H9 (cell line): ENCODE measurements at regions not wholly inside any gene's neighbourhood (a gene's known extent, or its start where the extent isn't known, plus 50 kb on each side); places are given as distances from the start of the nearest gene placed in this dataset.
"Not testable (repeated sequence)": the region's sequence is repeated elsewhere in the genome, so short reads cannot be mapped to it uniquely, and the experiment has no call there.

Experiments
- DNase-seq: peaks from one replicate; pipeline ENCODE4 v3.0.0-alpha.2; 2017
- H2AFZ ChIP-seq: one replicate; pipeline ENCODE4 v1.6.1; 2013; ENCODE audit warnings: mild to moderate bottlenecking, low read length, control low read depth, moderate library complexity
- H2AK5ac ChIP-seq: 2 replicates; pipeline ENCODE4 v1.6.1; 2013; ENCODE audit warnings: low read length, control low read depth, mixed read lengths; ENCODE audit not compliant: insufficient read length
- H2BK120ac ChIP-seq: one replicate; pipeline ENCODE4 v1.6.1; 2013; ENCODE audit warnings: low read depth, mild to moderate bottlenecking, low read length, control low read depth, inconsistent platforms; ENCODE audit not compliant: poor library complexity, severe bottlenecking
- H2BK12ac ChIP-seq: 2 replicates; pipeline ENCODE4 v1.6.1; 2013; ENCODE audit warnings: low read length, control low read depth, mixed read lengths, low read depth; ENCODE audit not compliant: insufficient read length
- H2BK15ac ChIP-seq: 2 replicates; pipeline ENCODE4 v1.6.1; 2013; ENCODE audit warnings: low read depth, low read length, control low read depth
- H2BK20ac ChIP-seq: one replicate; pipeline ENCODE4 v1.6.1; 2013; ENCODE audit warnings: low read depth, mild to moderate bottlenecking, low read length, control low read depth, inconsistent platforms; ENCODE audit not compliant: poor library complexity, severe bottlenecking
- H2BK5ac ChIP-seq: 2 replicates; pipeline ENCODE4 v1.6.1; 2013; ENCODE audit warnings: low read length, control low read depth, mixed read lengths; ENCODE audit not compliant: insufficient read length
- H3K14ac ChIP-seq: 2 replicates; pipeline ENCODE4 v1.6.1; 2013; ENCODE audit warnings: low read length, control low read depth; ENCODE audit not compliant: insufficient read depth
- H3K18ac ChIP-seq: 2 replicates; pipeline ENCODE4 v1.6.1; 2013; ENCODE audit warnings: low read depth, mild to moderate bottlenecking, mixed read lengths, low read length, control low read depth; ENCODE audit not compliant: insufficient read length
- H3K23ac ChIP-seq: 2 replicates; pipeline ENCODE4 v1.6.1; 2013; ENCODE audit warnings: low read length, control low read depth, mixed read lengths, low read depth; ENCODE audit not compliant: insufficient read length
- H3K23me2 ChIP-seq: 2 replicates; pipeline ENCODE4 v1.6.1; 2013; ENCODE audit warnings: low read depth, mild to moderate bottlenecking, mixed read lengths, low read length, control low read depth; ENCODE audit not compliant: insufficient read length, poor library complexity, severe bottlenecking
- H3K27ac ChIP-seq: 2 replicates; pipeline ENCODE4 v1.5.1; 2013; ENCODE audit warnings: low read length, control low read depth, mixed read lengths, low read depth; ENCODE audit not compliant: insufficient read length
- H3K27me3 ChIP-seq: 2 replicates; pipeline ENCODE4 v1.6.1; 2013; ENCODE audit warnings: low read length, control low read depth, inconsistent platforms; ENCODE audit not compliant: insufficient read depth
- H3K4ac ChIP-seq: 2 replicates; pipeline ENCODE4 v1.6.1; 2013; ENCODE audit warnings: low read depth, mild to moderate bottlenecking, control low read depth, inconsistent platforms, low read length, moderate library complexity
- H3K4me1 ChIP-seq: 2 replicates; pipeline ENCODE4 v1.6.1; 2013; ENCODE audit warnings: low read length, control low read depth, inconsistent platforms; ENCODE audit not compliant: insufficient read depth
- H3K4me2 ChIP-seq: 2 replicates; pipeline ENCODE4 v1.6.1; 2013; ENCODE audit warnings: low read length, control low read depth, mixed read lengths; ENCODE audit not compliant: insufficient read length, insufficient read depth
- H3K56ac ChIP-seq: 2 replicates; pipeline ENCODE4 v1.6.1; 2013; ENCODE audit warnings: low read depth, mild to moderate bottlenecking, mixed read lengths, low read length, control low read depth; ENCODE audit not compliant: insufficient read length
- H3K79me1 ChIP-seq: 2 replicates; pipeline ENCODE4 v1.6.1; 2013; ENCODE audit warnings: low read depth, mild to moderate bottlenecking, moderate library complexity, low read length, control low read depth, inconsistent platforms; ENCODE audit not compliant: insufficient read depth, poor library complexity, severe bottlenecking
- H3K79me2 ChIP-seq: 2 replicates; pipeline ENCODE4 v1.6.1; 2013; ENCODE audit warnings: low read length, control low read depth, inconsistent platforms; ENCODE audit not compliant: insufficient read depth
- H3K9ac ChIP-seq: 2 replicates; pipeline ENCODE4 v1.6.1; 2013; ENCODE audit warnings: low read length, control low read depth, mixed read lengths; ENCODE audit not compliant: insufficient read length; ENCODE audit errors: extremely low read depth
- H3K9me3 ChIP-seq: one replicate; pipeline ENCODE4 v1.6.1; 2013; ENCODE audit warnings: low read depth, low read length, inconsistent platforms; ENCODE audit not compliant: control insufficient read depth
- H3T11ph ChIP-seq: one replicate; pipeline ENCODE4 v1.6.1; 2013; ENCODE audit warnings: mild to moderate bottlenecking, low read length, control low read depth, inconsistent platforms
- H4K20me1 ChIP-seq: one replicate; pipeline ENCODE4 v1.6.1; 2013; ENCODE audit not compliant: control insufficient read depth, insufficient read length, insufficient read depth
- H4K5ac ChIP-seq: 2 replicates; pipeline ENCODE4 v1.6.1; 2013; ENCODE audit warnings: low read depth, mild to moderate bottlenecking, mixed read lengths, low read length, control low read depth; ENCODE audit not compliant: insufficient read length
- H4K8ac ChIP-seq: replicated peaks from 2 replicates; pipeline ENCODE4 v1.6.1; 2013; ENCODE audit warnings: low read length, control low read depth, mixed read lengths, low read depth; ENCODE audit not compliant: insufficient read length
- H4K91ac ChIP-seq: 2 replicates; pipeline ENCODE4 v1.6.1; 2013; ENCODE audit warnings: low read depth, mild to moderate bottlenecking, moderate library complexity, mixed read lengths, low read length, control low read depth; ENCODE audit not compliant: insufficient read length
- H3K27ac Mint-ChIP-seq, 3 experiments: 2 replicates in 2 of 3; 3 replicates in 1 of 3; pipeline ENCODE4 v1.8.0; 2020 to 2021; ENCODE audit warnings: mixed read lengths in 3 of 3, mild to moderate bottlenecking in 1 of 3, moderate library complexity in 1 of 3
- H3K27me3 Mint-ChIP-seq: 2 replicates; pipeline ENCODE4 v1.8.0; 2021; ENCODE audit warnings: low read depth, mild to moderate bottlenecking, moderate library complexity, mixed read lengths
- H3K36me3 Mint-ChIP-seq, 3 experiments: 2 replicates in 2 of 3; 3 replicates in 1 of 3; pipeline ENCODE4 v1.8.0; 2020 to 2021; ENCODE audit warnings: low read depth in 3 of 3, mixed read lengths in 3 of 3; ENCODE audit not compliant: insufficient read depth in 1 of 3
- H3K4me1 Mint-ChIP-seq, 2 experiments: 2 replicates each; pipeline ENCODE4 v1.8.0; 2020; ENCODE audit warnings: mixed read lengths in 2 of 2
- H3K4me3 Mint-ChIP-seq, 2 experiments: 2 replicates in 1 of 2; 3 replicates in 1 of 2; pipeline ENCODE4 v1.8.0; 2020 to 2021; ENCODE audit warnings: mild to moderate bottlenecking in 2 of 2, mixed read lengths in 2 of 2, moderate library complexity in 1 of 2
- H3K9me3 Mint-ChIP-seq, 2 experiments: 2 replicates in 1 of 2; 3 replicates in 1 of 2; pipeline ENCODE4 v1.8.0; 2020; ENCODE audit warnings: mild to moderate bottlenecking in 2 of 2, mixed read lengths in 2 of 2, moderate library complexity in 1 of 2
- CTCF ChIP-seq: fragments of 200-600 bp; sonication (generic); conservative IDR thresholded peaks from 3 replicates; pipeline ENCODE4 v1.8.0; 2021; ENCODE audit warnings: antibody characterized with exemption, mild to moderate bottlenecking
- WGBS: extraction: QIAGEN DNeasy Blood & Tissue Kit; methylation state at CpG from one replicate; pipeline ENCODE4 v1.1.7; 2013; ENCODE audit warnings: missing lambda C conversion rate, low lambda C conversion rate, mixed read lengths; ENCODE audit not compliant: insufficient read length; ENCODE audit errors: extremely low coverage; 5-methylcytosine and 5-hydroxymethylcytosine counted together

DNA sequence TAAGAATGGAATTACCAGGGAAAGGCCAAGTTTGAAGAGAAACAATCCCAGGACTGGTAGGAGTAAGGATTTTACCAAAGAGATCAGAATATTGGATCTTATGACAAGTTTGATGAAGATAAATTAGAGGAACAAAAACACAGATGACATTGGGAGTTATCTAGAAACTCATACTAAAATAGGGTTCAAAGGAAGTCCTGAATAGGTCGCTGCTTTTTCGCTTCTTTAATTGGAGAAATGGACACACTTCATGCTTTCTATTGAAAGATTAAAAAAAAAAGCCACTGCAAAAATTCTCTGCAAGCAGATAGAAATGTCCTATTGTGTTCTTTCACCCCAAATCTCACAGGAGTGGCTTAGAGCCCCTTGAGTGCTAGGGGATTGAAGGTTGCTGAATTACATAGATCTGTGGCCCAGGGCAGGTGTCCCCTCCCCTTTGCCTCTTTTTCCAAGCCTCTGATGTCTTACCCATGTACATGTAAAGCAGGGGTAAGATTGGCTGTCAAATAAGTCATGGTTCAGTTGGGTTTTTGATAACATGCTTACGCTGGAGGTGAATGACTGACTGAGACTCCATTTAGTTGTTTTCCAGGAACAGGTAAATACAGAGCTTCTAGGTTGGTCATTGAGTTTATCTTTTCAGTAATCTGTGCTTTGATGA lies 152.0 kb downstream of the OR13A1 start:
- Histone ChIP-seq H2BK5ac (no peak overlapping the region), H3K79me1 (no peaks in the 10 kb centered on the region), H3K9me3 (no peaks in the 10 kb centered on the region), H3K27me3 (no peaks in the 10 kb centered on the region), H3T11ph (no peak overlapping the region), H3K4me2 (no peak overlapping the region), H3K23me2 (no peaks in the 10 kb centered on the region), H3K9ac (no peak overlapping the region), H3K4me1 (no peaks in the 10 kb centered on the region), H4K20me1 (no peaks in the 10 kb centered on the region), H4K8ac (no peak overlapping the region), H3K23ac (no peak overlapping the region), H3K4ac (no peak overlapping the region), H3K79me2 (no peaks in the 10 kb centered on the region), H2BK15ac (no peak overlapping the region), H4K5ac (no peak overlapping the region), H2BK120ac (no peak overlapping the region), H4K91ac (no peak overlapping the region), H2AFZ (no peak overlapping the region), H2BK20ac (no peak overlapping the region), H3K18ac (no peak overlapping the region), H3K56ac (no peak overlapping the region), H3K14ac (no peak overlapping the region), H3K27ac (no peak overlapping the region), H2AK5ac (no peak overlapping the region), H2BK12ac (no peak overlapping the region)
- DNase-seq = no peak
- no peaks in the 10 kb centered on the region for H3K36me3 Mint-ChIP-seq
- no peak overlapping the region for H3K27ac Mint-ChIP-seq
- no peaks in the 10 kb centered on the region for H3K4me1 Mint-ChIP-seq
- H3K4me3 Mint-ChIP-seq = no peak overlapping the region
- H3K9me3 Mint-ChIP-seq = no peaks in the 10 kb centered on the region
- no peaks in the 10 kb centered on the region for H3K27me3 Mint-ChIP-seq
- no CpG with 5 or more reads among the region's 3 CpGs for WGBS
- TF ChIP-seq CTCF = no peak

DNA sequence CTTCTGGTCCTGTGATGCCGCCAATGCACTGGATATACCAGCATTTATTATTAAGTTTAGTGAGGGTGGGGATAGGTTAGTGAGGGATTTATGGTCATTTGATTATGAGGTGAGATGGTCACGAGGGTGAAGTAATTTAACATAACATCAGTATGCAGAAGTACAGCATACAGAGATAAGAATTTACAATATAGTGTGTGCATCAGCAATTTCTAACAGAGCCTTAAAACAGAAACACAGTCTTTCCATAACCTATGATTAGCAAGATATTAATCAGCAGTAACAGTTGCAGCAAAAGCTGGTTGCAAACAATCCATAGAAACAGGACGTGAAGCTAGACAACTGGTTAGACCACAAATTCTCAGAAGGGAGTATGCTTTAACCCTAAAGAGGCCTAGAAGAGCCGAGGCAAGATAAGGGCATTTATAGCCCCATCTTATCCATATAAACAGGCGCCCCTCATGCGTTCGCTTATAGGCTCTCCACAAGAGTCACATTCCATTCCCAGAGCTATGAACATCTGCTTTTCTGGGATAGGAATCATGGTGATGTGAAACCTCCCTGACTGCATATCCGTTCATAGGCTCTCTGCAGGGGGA lies 139.8 kb downstream of the OR13A1 start:
- not testable (repeated sequence) for H2BK15ac ChIP-seq, H2BK120ac ChIP-seq, H3K4me3 Mint-ChIP-seq, H3K9me3 Mint-ChIP-seq, H3K23me2 ChIP-seq, H3K9me3 ChIP-seq, H3K79me1 ChIP-seq, H3K4me1 Mint-ChIP-seq, H2BK5ac ChIP-seq, H3K4me1 ChIP-seq, H3K14ac ChIP-seq, H2BK12ac ChIP-seq, H3K4me2 ChIP-seq, H4K91ac ChIP-seq, H3K27me3 ChIP-seq, H3K23ac ChIP-seq, H2AK5ac ChIP-seq, H3K56ac ChIP-seq, H3K9ac ChIP-seq, H4K20me1 ChIP-seq, H3K18ac ChIP-seq, DNase-seq, H3K27ac ChIP-seq, H3K79me2 ChIP-seq, H2BK20ac ChIP-seq, H4K8ac ChIP-seq, H3T11ph ChIP-seq, H3K27me3 Mint-ChIP-seq, H3K4ac ChIP-seq, H2AFZ ChIP-seq, H4K5ac ChIP-seq, H3K36me3 Mint-ChIP-seq
- H3K27ac Mint-ChIP-seq = 0 out of 7 replicates have a peak overlapping the region, but pooled peaks of 1 of the 3 experiments have one; percentile 19
- no CpG with 5 or more reads among the region's 8 CpGs for WGBS
